Stimulated activated CD8-positive, alpha-beta memory T cell treated with anti-CD3 and anti-CD28 coated beads, Interleukin-2, amount 100 ng/mL, for 48 hours (primary cell): ENCODE measurements at regions not wholly inside any gene's neighbourhood (a gene's known extent, or its start where the extent isn't known, plus 50 kb on each side); places are given as distances from the start of the nearest gene placed in this dataset.
"Not testable (repeated sequence)": the region's sequence is repeated elsewhere in the genome, so short reads cannot be mapped to it uniquely, and the experiment has no call there.

Source experiments
- DNase-seq, 2 donors: peaks; one replicate each; pipeline ENCODE4 v3.0.0-alpha.2; 2020; ENCODE audit warnings: low read depth in 2 of 2

DNA sequence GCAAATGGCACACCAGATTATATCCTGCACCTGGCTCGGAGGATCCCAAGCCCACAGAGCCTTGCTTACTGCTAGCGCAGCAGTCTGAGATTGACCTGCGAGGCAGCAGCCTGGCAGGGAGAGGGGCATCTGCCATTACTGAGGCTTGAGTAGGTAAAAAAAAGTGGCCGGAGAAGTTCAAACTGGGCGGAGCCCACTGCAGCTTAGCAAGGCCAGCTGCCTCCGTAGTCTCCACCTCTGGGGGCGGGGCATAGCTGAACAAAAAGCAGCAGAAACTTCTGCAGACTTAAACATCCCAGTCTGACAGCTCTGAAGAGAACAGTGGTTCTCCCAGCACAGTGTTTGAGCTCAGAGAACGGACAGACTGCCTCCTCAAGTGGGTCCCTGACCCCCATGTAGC lies 85.4 kb upstream of the TMEM170B start:
- not testable (repeated sequence) for DNase-seq

DNA sequence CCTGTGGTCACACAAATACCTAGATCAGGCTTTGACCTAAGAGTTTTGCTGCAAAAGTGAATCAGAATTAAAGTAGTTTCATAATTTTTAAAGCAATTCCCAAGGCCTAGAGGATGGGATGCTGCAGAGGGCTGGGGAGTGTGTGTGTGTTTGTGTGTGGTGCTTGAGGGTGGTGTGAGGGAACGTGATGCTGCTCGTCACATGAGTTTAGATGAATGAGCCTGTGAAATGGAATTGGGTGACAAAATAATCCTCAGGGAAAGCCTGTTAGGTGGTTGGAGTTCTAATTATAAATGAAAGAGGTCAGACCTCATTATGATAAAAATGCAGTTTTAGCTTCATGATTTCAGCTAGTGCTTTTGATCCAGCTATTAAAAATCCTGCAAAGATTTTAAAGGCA lies 87.5 kb upstream of the TMEM170B start:
- no peak for DNase-seq

DNA sequence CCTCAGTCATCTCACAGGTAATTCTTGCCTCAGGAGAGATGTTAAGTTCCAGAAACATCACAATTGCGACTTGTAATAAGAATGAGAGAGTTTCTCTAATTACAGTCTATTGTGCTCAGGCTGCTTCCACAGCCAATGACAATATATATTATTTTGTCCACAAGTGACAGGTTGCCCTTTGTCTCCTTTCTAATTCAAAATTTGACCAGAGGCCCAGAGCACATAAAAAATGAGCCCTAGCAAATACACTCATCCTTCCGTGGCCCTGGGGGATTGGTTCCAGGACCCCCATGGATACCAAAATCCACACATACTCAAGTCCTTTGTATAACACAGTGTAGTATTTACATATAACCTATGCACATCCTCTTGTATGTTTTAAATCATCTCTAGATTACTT lies 88.1 kb upstream of the TMEM170B start:
- no peak for DNase-seq

DNA sequence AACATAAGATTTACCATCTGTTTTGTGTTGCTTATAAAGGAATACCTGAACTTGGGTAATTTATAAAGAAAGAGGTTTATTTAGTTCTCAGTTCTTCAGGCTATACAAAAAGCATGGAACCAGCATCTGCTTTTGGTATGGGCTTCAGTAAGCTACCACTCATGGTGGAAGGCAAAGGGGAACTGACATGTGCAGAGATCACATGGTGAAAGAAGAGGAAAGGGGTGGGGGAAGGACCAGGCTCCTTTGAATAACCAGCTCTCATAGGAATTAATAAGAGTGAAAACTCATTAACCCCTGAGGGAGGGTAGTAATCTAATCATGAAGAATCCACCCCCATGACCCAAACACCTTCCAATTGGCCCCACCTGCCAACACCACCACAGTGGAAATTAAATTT lies 89.5 kb upstream of the TMEM170B start:
- DNase-seq, result no peak

DNA sequence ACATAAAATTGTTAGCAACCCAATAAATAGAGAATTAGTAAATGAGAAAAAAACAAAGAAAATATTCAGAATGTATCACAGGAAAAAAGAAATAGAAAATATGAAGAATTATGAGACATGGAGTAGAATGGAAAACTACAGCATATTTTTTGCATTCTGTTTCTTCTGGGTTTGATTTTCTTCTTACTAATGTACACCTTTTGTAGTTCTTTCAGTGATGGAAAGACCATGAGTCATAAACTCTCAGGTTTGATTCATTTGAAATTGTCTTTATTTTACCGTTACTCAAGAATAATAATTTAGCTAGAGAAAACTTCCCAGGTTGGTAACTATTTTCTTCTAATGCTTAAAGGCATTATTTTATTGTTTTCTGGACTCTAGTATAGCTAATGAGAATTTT lies 90.3 kb upstream of the TMEM170B start:
- no peak for DNase-seq

DNA sequence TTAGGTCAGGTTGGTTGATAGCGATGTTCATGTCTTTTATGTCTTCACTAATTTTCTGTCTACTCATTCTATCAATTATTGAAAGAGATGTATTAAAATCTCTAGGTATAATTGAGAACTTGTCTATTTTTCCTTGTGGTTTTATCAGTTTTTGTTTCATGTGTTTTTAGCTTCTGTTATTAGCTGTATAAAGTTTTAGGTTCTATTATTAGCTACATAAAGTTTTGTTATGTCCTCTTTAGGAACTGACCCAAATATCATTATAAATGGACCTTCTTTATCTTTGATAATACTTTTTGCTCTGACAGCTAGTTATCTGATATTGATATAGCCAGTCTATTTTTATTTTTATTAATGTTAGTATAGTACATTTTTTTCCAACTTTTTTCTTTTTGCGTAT lies 92.4 kb upstream of the TMEM170B start:
- DNase-seq, result no peak

DNA sequence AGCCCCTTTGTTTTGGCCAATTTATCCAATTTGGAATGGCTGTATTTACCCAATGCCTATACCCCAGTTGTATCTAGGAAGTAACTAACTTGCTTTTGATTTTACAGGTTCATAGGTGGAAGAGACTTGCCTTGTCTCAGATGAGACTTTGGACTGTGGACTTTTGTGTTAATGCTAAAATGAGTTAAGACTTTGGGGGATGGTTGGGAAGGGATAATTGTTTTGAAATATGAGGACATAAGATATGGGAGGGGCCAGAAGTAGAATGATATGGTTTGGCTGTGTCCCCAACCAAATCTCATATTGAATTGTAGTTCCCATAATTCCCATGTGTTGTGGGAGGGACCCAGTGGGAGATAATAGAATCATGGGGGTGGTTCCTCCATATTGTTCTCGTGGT lies 94.4 kb upstream of the TMEM170B start:
- not testable (repeated sequence) for DNase-seq

DNA sequence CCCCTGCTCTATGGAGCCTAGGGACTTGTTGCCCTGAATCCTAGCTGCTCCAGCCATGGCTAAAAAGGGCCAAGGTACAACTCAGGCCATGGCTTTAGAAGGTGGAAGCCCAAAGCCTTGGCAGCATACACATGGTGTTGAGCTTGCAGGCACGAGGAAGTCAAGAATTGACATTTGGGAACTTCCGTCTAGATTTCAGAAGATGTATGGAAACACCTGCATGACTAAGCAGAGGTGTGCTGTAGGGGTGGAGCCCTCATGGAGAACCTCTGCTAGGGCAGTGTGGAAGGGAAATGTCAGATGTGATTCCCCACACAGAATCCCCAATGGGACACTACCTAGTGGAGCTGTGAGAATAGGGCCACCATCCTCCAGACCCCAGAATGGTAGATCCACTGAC lies 95.1 kb upstream of the TMEM170B start:
- no peak for DNase-seq

DNA sequence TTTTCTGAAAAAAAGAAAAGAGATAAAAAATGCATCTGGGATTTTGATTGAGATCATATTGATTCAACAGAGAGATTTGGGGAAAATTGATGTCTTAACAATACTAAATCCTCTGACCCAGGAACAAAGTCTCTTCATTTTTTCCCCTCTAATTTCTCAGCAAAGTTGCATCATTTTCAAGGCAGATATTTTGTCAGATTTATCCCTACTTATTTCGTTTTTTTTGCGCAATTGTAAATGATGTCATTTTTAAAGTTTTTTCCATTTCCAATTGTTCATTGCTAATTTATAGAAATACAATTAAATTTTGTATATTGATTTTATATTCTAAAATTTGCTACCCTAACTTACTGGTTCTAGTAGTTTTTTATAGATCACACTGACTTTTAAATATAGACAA lies 97.7 kb upstream of the TMEM170B start:
- no peak for DNase-seq

DNA sequence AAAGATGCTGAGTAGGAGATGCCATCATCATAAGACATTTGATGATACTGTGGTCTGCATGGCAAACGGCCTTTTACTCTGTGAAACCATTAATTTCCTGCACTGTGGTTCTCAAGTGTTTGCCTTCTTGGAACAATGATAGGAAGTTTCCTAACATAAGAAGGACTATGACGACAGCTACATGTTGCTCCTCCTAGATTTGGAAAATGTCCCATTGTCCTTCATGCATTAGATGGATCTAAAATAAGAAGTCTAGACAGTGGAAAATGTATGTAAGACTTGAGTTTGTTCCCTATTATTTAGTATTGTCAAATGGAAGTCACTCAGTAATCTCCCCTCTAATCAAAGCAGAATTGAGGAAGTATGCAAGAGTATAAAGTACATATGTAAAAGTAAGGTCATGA lies 98.5 kb upstream of the TMEM170B start:
- no peak for DNase-seq

DNA sequence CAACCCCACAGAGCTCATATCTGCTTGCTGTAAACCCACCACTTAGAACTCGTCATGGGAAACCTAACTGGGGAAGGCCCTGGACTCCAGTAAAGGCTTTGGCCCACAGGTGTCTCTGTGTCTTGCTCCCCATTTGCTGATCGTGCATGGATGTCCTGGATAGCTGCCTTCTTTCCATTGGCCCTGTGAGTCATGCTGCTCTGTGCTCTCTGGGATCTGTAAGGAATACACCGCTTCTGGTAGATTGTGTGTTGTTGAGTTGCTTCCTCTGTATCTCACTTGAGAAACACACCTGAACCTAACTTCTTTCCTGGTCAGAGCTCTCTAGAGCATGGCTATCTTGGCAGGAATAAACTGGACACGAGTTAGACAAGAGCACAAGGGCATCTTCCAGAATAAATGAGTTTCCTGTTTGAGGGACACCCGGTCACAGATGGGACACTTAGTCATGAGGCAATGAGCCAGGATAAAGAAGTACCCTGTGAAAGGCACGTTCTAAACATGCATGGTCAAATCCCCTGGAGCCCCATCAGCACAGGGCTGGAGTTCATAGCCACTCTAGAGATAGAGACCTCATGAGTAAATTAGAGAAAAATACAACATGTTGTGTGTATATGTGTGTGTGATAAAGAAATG lies 99.6 kb upstream of the TMEM170B start:
- DNase-seq, result no peak

DNA sequence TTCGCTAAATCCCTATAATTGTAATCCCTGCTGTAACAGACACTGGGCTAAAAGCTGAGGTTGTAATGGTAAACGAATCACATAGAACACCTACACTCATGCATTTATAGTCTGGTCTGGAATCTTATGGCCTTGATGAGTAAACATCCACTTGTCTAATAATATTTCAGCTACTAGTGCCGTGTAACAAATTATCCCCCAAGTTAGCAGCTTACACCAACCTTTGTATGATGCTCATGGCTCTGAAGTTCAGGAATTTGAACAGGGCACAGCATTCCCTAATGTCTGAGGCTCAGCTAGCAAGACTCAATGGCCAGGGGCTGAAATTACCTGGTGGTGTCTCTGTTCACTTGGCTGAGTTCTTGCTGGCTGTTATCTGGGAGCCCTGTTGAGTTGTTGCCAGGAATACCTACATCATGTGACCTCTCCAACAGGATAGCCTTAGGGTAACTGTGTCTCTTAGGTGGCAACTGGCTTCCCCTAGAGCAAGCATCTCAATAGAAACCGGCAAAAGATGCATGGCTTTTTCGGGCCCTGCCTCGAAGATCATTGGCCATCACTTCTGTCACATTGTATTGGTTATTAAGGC lies 100.9 kb upstream of the TMEM170B start:
- no peak for DNase-seq

DNA sequence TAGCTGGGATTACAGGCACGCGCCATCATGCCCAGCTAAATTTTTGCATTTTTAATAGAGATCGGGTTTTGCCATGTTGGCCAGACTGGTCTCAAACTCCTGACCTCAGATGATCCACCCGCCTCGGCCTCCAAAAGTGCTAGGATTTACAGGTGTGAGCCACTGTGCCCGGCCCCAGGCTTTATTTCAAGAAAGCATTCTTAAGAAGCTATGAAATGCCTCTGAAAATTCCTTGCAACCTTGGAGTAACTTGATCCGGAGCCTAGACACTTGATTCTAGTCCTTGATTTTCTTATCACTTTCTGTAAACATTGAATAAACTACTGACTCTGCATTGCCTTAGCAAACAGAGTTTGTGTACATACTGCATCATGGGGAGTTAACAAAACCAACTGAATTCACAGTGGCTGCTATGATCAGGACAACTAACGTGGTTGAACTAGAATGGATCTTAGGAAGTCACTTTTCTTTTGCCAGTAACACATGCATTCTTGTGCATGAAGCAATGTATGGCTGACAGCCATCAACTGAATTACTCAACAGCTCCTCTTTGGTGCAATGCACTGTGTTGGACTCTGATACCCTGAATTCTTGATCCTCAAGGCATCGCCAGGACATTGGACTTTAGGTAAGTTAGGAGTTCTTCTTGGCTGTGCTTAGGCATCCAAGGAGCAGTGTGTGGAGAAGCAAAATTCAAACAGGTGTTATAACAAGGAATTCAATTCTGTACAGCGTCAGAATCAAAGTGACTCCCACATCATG lies 102.8 kb upstream of the TMEM170B start:
- no peak for DNase-seq

DNA sequence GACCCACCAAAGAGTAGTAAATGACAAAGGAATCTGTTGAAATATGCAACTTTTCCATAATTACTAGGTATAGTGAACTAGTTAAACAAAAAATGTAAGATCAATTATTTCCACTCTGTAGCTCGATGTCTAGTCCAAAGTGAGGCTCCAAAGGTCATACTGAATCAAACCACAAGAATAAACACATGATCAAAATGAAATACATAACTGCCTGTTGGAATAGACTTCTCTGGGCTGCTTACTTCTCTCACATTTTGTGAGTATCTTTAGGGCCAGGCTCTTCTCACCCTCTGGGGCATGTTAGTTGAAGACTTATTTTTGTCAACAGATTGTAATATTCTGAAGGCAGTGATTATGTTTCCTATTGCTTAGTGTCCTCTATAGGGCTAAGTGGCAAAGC lies 103.7 kb upstream of the TMEM170B start:
- no peak for DNase-seq

DNA sequence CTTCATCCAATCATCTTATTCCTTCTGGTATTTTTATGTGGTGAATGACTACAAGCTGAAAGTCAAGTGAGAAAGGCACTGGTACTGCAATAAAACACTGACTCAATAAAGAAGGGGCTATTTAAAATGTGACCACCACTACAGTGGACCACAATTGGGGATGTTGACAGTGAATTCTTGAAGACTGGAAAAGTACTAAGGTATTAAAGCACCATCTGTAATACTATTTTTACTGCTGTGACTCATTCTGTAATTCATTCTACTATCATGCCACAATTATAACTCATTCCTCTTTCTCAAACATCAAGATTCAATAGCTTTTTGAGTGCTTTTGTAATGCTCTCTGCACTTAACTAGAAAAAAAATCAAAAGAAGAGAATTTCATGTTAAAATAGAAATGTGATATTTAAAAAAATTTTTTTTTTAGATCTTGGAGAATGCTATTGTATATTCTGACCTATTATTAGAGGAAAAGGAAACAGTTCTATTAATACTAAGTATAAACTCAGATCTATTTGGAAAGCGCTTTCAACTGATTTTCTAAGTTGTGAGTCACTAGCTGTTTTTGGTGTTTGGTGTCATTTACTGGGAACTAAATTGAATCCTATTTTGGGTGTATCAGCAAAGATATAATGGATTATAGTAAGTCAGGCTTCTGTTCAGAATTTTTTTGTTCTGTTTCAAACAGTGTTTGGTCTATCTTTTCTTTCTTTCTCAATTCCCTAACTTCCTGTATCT lies 104.7 kb upstream of the TMEM170B start:
- DNase-seq, result no peak

DNA sequence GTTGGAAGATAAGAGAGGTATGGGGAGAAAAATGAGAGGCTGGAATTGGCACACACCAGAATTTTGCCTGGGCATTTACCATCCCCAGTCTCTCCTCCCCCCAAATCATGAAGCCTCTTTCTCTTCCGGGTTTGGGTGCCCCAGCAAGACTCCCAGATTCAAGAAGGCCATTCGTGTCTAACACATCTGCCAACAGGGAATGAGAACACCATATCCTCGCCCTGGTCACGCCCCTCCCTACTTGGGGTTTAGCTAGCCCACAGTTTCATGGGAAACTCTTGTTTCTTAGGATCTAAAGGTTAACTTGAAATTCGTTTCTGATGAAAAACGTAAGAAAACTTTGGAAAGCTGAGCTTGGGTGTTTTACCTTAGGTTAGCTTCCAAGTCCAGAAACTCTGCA lies 105.5 kb upstream of the TMEM170B start:
- no peak for DNase-seq

DNA sequence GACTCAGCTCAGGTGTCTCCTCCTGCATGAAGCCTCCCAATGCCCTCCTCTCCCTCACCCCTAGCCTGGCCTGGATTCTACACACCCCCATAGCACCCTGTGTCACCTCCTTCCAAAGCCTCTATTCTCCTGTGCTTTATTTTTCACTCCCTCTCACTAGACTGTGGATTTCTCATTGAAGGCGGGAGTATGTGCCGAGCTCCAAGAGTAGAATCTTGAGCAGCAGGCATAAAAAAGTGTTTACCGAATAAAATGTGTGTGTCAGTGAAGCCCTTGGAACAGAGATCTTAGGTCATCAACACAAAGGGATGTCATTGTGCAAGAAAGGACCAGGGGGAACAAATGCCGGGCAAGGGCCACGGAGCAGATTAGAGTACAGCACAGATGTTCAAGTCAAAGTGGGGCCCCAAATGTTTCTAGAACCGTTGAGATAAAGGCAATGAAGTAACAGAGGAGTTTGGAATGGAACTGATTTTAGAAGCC lies 106.1 kb upstream of the TMEM170B start:
- DNase-seq, result no peak

DNA sequence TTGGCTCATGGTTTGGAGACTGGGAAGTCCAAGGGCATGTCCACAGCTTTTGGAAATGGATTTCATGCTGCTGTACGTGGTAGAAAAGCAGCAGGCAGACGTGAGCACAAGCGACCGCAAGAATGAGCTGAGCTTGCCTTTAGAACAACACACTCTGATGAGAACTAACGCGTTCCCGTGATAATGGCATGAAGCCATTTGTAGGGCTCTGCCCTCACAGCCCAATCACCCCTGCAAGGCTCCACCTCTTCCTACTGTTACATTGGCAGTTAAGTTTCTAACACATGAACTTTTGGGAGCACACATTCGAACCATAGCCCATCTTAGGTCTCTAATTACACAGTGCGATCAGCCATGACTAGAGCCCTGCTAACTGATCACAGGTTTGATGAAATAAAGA lies 107.5 kb upstream of the TMEM170B start:
- DNase-seq, result no peak

DNA sequence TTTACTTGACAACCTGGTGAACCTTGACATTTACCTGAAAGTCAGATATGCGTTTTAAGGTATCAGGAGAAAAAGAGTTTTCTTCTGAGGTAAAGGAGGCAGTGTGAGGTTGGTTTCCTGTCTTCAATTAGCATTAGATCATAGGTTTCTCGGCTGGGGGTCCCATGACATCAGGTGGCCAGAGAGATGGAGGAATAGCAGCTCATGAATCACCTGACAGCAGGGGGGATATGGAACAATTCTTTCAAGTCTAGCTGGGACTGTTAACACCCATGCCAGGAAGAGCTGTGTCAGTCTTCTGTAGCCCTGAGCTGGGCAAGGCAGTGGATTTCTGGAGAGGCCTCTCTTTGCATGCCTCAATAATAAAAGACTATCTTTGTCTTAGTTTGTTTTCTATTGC lies 108.0 kb upstream of the TMEM170B start:
- no peak for DNase-seq

DNA sequence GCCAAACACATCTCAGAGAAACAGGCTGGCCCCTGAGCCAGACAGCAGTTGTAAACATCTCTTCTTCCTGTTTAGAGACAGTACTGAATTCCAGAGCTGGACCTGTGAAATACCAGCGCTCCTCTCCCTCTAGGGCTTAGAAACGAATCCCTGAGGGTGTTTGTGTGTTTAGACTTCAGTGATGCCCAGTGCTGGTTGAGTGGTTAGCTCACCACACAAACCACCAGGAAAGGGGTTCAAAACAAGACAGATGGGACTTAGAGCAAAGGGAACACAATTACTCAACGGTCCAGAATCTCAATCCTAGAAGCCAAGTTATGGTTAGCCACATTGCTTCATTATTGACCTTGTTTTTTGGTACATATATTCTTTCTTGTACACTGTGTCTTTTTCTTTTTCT lies 108.7 kb upstream of the TMEM170B start:
- DNase-seq, result no peak

DNA sequence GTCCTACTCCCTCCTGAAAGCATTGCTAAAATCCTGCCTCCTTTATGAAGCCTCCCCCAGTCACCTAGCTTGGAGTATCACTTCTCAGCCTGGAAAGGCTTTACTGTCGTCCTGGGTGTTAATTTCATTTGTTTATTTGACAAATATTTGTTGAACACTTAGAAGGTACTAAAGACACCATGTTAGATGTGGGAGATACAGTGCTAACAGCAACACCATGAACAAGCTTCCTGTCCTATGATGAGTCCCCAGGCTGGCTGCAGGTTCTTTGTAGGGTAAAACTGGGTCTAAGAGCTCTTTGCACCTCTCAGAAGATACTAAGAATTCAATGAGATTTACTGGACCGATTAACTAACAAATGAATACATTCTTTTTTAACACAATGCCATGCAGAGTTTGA lies 109.2 kb upstream of the TMEM170B start:
- DNase-seq, result no peak

DNA sequence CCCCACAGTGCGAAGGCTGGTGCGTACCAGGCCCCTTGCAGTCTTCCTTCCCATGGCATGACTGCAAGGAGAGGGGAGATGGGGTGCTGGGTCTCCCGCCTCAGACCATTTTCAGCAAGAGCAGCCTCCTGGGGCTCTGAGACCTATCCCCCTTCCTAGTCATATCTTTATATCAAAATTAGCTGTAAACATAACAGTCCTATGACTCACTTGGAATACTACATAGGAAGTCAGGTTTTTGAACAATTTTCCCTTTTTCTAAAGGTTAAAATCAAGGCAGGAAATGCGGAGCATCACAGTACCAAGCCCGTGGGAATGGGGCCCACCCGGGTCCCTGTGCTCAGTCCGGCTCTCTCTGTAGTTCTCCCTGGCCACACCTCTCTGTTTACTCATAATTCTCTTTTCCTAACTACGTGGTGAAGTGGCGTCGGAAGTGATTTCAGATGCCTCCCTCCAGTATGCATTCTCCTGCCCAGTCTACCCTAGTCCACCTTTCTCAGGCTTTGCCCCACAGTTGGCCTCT lies 109.8 kb upstream of the TMEM170B start:
- DNase-seq, result no peak
